ENCODE measurements at regions not wholly inside any gene's neighbourhood (a gene's known extent, or its start where the extent isn't known, plus 50 kb on each side); places are given as distances from the start of the nearest gene placed in this dataset.

- TF ChIP-seq CTCF (IDR thresholded peaks at IDR 0.05; ENCODE audit: low read depth, low read length) = no peak
- TF ChIP-seq EZH2phosphoT487 (IDR thresholded peaks at IDR 0.05; ENCODE audit: low read depth) = no peak
These were observed 293.8 kb downstream of the NOVA1 start for GRCh38 chr14:26304056-26304455.
